Pancreas (tissue), 10 donors: ENCODE measurements at regions not wholly inside any gene's neighbourhood (a gene's known extent, or its start where the extent isn't known, plus 50 kb on each side); places are given as distances from the start of the nearest gene placed in this dataset.

Experiments used
- ATAC-seq, 4 donors: fragments of 200-7000 bp; cut with Tn5 transposase; one replicate each; pipeline versions ENCODE4 v1.8.0 to v1.9.1; 2020; ENCODE audit warnings: mild to moderate bottlenecking in 4 of 4, moderate library complexity in 4 of 4
- DNase-seq, 6 donors: peaks; one replicate each; pipeline ENCODE4 v3.0.0-alpha.2; 2020
- FAIRE-seq: peaks from 2 replicates; lab custom pipeline; 2012; peaks lifted over from hg19 to GRCh38; lab: Jason Lieb, UNC
- H3K27ac ChIP-seq, 4 donors: fragments of 200-600 bp; sonication (generic); 1 replicate in 3 of 4; 2 replicates in 1 of 4; pipeline versions ENCODE4 v1.5.0 to v1.8.0; 2020
- H3K27me3 ChIP-seq, 4 donors: fragments of 200-600 bp; one replicate each; pipeline ENCODE4 v1.8.0; 2021
- H3K36me3 ChIP-seq, 3 donors: fragments of 200-600 bp; sonication (generic) in 1 of 3; one replicate each; pipeline versions ENCODE4 v1.5.0 to v1.8.0; 2020 to 2021
- H3K4me1 ChIP-seq, 3 donors: fragments of 200-600 bp; one replicate each; pipeline ENCODE4 v1.8.0; 2021
- H3K4me3 ChIP-seq, 4 donors: fragments of 200-600 bp; sonication (generic) in 2 of 4; one replicate each; pipeline versions ENCODE4 v1.5.0 to v1.8.0; 2020 to 2021
- H3K9me3 ChIP-seq, 4 donors: fragments of 200-600 bp; one replicate each; pipeline ENCODE4 v1.8.0; 2021
- WGBS, 2 donors: extraction: QIAGEN DNeasy Blood & Tissue Kit; methylation state at CpG; one replicate each; pipeline ENCODE4 v1.1.7; 2013; 5-methylcytosine and 5-hydroxymethylcytosine counted together
- intact Hi-C, 3 donors: fragments of 100-400 bp; cut with DNase I; formaldehyde crosslinking; loops; one replicate each; pipeline versions ENCODE4 v1.11.1 to v1.14.2; 2022
- TF ChIP-seq, protein P1 (sequence below), 4 donors: fragments of 200-600 bp; sonication (generic) in 3 of 4; IDR thresholded peaks; one replicate each; pipeline versions ENCODE4 v1.5.0 to v1.8.0; 2021; ENCODE audit warnings: antibody characterized with exemption in 4 of 4
- donor health status: healthy with polysubstance abuse.
- donor health status: DM: no; HTN: no; CAD: no; lungs with moderate emphysema.
- donor health status: DM: no; HTN: no; CAD: no.
- donor health status: control.
- donor health status: control.
- donor health status: Bipolar disorder and iron deficiency.
- donor health status: DM: yes; HTN: yes; CAD: no.
- donor health status: DM: no; HTN: no; CAD: no.
- donor health status: DM: no; HTN: no; CAD: no.
- donor health status: DM: yes; HTN: yes; CAD: no.

DNA sequence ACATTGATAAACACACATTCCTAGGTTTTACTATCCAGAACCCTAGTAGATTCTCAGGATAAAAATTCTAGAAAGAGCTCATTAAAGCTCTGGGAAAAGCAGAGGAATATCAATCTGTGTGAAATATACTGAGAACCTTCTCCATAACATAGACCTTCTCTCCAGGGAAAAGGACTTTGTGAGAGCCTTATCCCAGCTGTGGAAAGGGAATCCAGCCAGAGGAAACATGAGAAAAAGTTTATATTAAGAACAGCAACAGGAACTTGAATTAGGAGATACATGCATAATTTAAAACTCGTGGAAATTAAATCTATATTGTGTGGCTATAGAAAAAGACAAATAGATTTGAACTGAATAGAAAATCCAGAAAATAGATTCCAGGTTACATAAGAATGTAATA, 1639.9 kb downstream of the EFNB2 start:
- no peak for ATAC-seq
- no peak overlapping the region for H3K4me3 ChIP-seq
- intact Hi-C loops, result no loop called here
- H3K9me3 ChIP-seq, result no peaks in the 10 kb centered on the region
- H3K27me3 ChIP-seq, result no peaks in the 10 kb centered on the region
- DNase-seq, result no peak
- TF ChIP-seq, protein P1, sequence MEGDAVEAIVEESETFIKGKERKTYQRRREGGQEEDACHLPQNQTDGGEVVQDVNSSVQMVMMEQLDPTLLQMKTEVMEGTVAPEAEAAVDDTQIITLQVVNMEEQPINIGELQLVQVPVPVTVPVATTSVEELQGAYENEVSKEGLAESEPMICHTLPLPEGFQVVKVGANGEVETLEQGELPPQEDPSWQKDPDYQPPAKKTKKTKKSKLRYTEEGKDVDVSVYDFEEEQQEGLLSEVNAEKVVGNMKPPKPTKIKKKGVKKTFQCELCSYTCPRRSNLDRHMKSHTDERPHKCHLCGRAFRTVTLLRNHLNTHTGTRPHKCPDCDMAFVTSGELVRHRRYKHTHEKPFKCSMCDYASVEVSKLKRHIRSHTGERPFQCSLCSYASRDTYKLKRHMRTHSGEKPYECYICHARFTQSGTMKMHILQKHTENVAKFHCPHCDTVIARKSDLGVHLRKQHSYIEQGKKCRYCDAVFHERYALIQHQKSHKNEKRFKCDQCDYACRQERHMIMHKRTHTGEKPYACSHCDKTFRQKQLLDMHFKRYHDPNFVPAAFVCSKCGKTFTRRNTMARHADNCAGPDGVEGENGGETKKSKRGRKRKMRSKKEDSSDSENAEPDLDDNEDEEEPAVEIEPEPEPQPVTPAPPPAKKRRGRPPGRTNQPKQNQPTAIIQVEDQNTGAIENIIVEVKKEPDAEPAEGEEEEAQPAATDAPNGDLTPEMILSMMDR (IDR thresholded peaks at IDR 0.05), result no peak
- WGBS, 2 donors, result 37 to 60% methylated on average over 1 of the region's 1 CpG
- H3K4me1 ChIP-seq, result no peaks in the 10 kb centered on the region
- H3K36me3 ChIP-seq, result no peaks in the 10 kb centered on the region
- no peak for FAIRE-seq
- H3K27ac ChIP-seq, result no peak overlapping the region

DNA sequence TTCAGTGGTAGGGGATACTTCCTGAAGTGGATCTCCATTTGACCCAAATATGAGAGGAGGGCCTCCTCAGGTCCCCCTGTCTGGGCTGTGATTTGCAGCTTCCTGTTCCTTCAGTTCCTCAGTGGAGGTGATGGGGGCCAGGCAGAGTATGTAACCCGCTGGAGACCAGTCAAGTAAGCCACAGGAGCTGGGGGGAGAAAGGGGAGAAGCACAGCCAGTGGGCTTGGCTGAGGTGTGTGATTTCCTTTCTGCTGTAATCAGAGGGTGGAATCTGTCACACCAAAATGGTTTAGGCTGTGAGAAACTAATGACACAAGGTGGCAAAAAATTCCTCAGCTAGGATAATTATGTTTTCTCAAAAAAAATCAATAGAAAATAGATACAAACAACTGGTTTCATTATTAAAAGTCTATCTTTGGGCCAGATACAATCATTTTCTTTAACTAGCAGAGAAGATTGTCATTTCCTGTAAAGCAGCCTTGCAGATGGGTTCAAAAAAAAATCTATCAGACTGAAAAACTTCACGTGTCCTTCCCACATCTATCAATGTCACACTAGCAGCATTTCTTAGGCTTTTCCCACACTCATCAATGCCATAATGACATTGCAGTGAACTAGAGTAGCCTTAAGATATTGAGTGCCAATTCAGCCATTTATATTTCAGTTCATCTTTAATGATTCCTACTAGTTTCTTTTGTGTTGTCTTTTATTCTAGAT, 1660.3 kb downstream of the EFNB2 start:
- no peaks in the 10 kb centered on the region for H3K27me3 ChIP-seq
- no peaks in the 10 kb centered on the region for H3K36me3 ChIP-seq
- FAIRE-seq (no peak), ATAC-seq (no peak), DNase-seq (no peak)
- no peak overlapping the region for H3K4me3 ChIP-seq
- no peak overlapping the region for H3K27ac ChIP-seq
- H3K9me3 ChIP-seq, result no peaks in the 10 kb centered on the region
- TF ChIP-seq, protein P1 (IDR thresholded peaks at IDR 0.05), result no peak
- 34 to 41% methylated on average over 2 of the region's 2 CpGs for WGBS, 2 donors
- intact Hi-C loops, result no loop called here
- no peaks in the 10 kb centered on the region for H3K4me1 ChIP-seq

DNA sequence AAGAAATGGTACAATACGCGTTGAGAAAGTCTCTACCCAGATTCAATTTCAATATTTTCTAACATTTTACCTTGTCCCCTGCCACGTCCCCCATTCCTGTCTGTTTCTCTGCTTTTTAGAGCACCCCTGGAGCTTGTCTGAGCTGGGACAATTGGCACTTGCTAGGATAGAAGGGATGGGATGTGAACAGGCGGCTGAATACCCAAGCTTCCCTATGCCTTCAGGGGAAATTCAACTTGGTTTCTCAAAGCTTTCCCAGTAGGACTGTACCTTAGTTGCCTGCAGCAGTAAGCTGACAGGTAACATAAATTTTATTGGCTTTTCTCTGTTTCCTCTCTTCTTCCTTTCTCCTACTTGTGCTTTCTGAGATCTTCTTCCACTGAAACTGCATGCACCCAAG, 1663.3 kb downstream of the EFNB2 start:
- no peaks in the 10 kb centered on the region for H3K27me3 ChIP-seq
- 66 to 73% methylated on average over 4 of the region's 4 CpGs for WGBS, 2 donors
- TF ChIP-seq, protein P1 (IDR thresholded peaks at IDR 0.05), result no peak
- H3K4me3 ChIP-seq, result no peak overlapping the region
- intact Hi-C loops, result no loop called here
- no peaks in the 10 kb centered on the region for H3K9me3 ChIP-seq
- no peaks in the 10 kb centered on the region for H3K4me1 ChIP-seq
- H3K36me3 ChIP-seq, result no peaks in the 10 kb centered on the region
- FAIRE-seq, result no peak
- ATAC-seq, result no peak
- DNase-seq, result no peak
- H3K27ac ChIP-seq, result no peak overlapping the region

DNA sequence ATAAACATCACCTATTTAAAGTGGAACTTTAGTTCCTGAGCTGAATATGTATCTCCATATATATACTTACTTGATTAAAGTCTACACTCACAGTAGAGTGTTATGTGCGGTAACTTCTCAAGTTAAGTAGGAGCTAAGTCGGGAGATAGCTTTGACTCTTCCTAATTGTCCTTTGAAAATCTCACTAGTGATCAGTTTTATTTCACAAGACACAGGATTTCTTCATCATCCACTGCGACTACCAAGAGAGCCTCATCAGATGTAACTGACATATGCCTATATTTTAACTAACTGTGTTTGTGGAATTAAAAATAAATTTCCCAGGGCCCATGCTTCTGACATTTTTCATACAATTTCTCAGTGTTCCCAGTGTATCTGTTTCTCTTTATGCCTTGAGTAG, 1664.0 kb downstream of the EFNB2 start:
- Histone ChIP-seq H3K4me1 (no peaks in the 10 kb centered on the region), H3K27me3 (no peaks in the 10 kb centered on the region), H3K27ac (no peak overlapping the region), H3K4me3 (no peak overlapping the region), H3K36me3 (no peaks in the 10 kb centered on the region), H3K9me3 (no peaks in the 10 kb centered on the region)
- TF ChIP-seq, protein P1 (IDR thresholded peaks at IDR 0.05), result no peak
- ATAC-seq (no peak), DNase-seq (no peak), FAIRE-seq (no peak)
- 89 to 93% methylated on average over 3 of the region's 3 CpGs for WGBS, 2 donors
- intact Hi-C loops, result no loop called here

DNA sequence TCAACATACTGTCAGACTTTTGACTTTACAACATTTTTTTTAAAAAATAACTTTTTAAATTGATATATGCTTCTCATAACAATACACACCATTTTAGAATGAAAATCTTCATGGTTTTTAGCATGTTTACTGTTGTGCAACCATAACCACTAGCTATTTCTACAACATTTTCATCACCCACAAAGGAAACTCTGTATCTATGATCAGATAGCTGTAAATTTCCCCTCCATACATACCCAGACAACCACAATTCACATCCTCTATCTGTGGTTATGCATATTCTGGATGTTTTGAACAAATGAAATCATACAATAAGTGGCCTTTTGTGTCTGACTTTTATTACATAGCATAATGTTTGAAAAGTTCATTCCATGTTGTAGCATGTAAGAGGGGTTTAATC, 1666.0 kb downstream of the EFNB2 start:
- intact Hi-C loops, result no loop called here
- Histone ChIP-seq H3K4me1 (no peaks in the 10 kb centered on the region), H3K9me3 (no peaks in the 10 kb centered on the region), H3K4me3 (no peak overlapping the region), H3K27ac (no peak overlapping the region), H3K36me3 (no peaks in the 10 kb centered on the region), H3K27me3 (no peaks in the 10 kb centered on the region)
- TF ChIP-seq, protein P1 (IDR thresholded peaks at IDR 0.05), result no peak
- ATAC-seq, result no peak
- DNase-seq, result no peak
- FAIRE-seq, result no peak
